BLaER1 (cell line): ENCODE measurements at regions not wholly inside any gene's neighbourhood (a gene's known extent, or its start where the extent isn't known, plus 50 kb on each side); places are given as distances from the start of the nearest gene placed in this dataset.
"Not testable (repeated sequence)": the region's sequence is repeated elsewhere in the genome, so short reads cannot be mapped to it uniquely, and the experiment has no call there.

Source experiments
- H3K27ac ChIP-seq: shearing (Covaris generic); formaldehyde crosslinking; 2 replicates; pipeline ENCODE4 v1.8.1; 2022
- H3K27me3 ChIP-seq: shearing (Covaris generic); formaldehyde crosslinking; 2 replicates; pipeline ENCODE4 v1.8.1; 2022
- H3K36me3 ChIP-seq: shearing (Covaris generic); formaldehyde crosslinking; 2 replicates; pipeline ENCODE4 v1.8.1; 2022
- H3K4me1 ChIP-seq: shearing (Covaris generic); formaldehyde crosslinking; 2 replicates; pipeline ENCODE4 v1.8.1; 2022
- H3K4me2 ChIP-seq: shearing (Covaris generic); formaldehyde crosslinking; 2 replicates; pipeline ENCODE4 v1.8.1; 2022
- H3K4me3 ChIP-seq: shearing (Covaris generic); formaldehyde crosslinking; 2 replicates; pipeline ENCODE4 v1.8.1; 2022
- H3K9ac ChIP-seq: shearing (Covaris generic); formaldehyde crosslinking; 2 replicates; pipeline ENCODE4 v1.8.1; 2022
- H3K9me3 ChIP-seq: shearing (Covaris generic); formaldehyde crosslinking; 2 replicates; pipeline ENCODE4 v1.8.1; 2022
- H4K20me1 ChIP-seq: shearing (Covaris generic); formaldehyde crosslinking; 2 replicates; pipeline ENCODE4 v1.8.1; 2022
- Cebpa-rat ChIP-seq: shearing (Covaris generic); IDR thresholded peaks from 2 replicates; pipeline ENCODE4 v1.8.1; 2022

DNA sequence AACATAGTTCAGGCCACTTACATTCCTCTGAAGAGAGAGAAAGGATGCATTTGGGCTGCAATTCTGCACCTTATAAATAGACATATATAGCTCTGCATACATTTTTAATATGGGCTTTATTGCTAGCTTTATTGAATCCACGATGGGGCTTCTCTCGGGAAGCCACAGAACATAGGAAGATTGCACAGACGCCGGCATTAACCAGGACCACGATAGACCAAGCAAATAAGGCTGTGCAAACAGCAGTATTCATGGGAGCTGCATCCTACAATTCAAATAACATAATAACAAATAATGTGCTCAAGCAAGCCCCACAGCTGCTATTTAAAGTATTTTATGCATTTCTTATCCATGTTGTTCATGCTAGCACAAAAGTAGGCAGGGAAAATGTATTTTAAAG lies 432.3 kb downstream of the TMEM114 start:
- no peak overlapping the region for H3K9ac ChIP-seq
- no peaks in the 10 kb centered on the region for H3K4me1 ChIP-seq
- no peaks in the 10 kb centered on the region for H4K20me1 ChIP-seq
- H3K9me3 ChIP-seq: peaks cover 12% of the 10 kb centered on the region
- H3K4me3 ChIP-seq: no peak overlapping the region
- no peak overlapping the region for H3K4me2 ChIP-seq
- H3K27ac ChIP-seq: no peak overlapping the region
- H3K36me3 ChIP-seq: no peaks in the 10 kb centered on the region
- TF ChIP-seq Cebpa-rat: no peak
- H3K27me3 ChIP-seq: no peaks in the 10 kb centered on the region

DNA sequence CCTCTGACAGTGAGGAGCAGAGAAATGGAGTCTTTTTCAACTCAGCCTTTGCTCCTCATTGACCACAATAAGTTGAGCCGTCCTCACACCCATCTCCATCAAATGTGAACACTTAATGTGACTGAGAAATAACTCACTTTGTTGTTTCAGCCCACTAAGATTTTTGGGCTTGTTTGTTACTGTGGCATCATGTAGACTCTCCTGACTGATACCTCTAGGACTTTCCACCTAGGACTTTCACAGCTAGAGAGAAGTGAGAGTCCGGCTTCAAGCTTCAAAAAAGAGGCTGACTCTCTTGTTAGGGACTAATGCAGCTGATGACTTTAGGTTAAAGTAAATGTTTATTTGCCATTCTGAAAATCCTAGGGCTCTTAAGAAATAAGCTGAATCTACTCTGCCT lies 435.0 kb downstream of the TMEM114 start:
- Histone ChIP-seq H3K4me2 (no peak overlapping the region), H3K4me3 (no peak overlapping the region), H4K20me1 (no peaks in the 10 kb centered on the region), H3K36me3 (no peaks in the 10 kb centered on the region), H3K9ac (no peak overlapping the region), H3K9me3 (peaks cover 12% of the 10 kb centered on the region), H3K27me3 (no peaks in the 10 kb centered on the region), H3K4me1 (no peaks in the 10 kb centered on the region), H3K27ac (no peak overlapping the region)
- no peak for TF ChIP-seq Cebpa-rat

DNA sequence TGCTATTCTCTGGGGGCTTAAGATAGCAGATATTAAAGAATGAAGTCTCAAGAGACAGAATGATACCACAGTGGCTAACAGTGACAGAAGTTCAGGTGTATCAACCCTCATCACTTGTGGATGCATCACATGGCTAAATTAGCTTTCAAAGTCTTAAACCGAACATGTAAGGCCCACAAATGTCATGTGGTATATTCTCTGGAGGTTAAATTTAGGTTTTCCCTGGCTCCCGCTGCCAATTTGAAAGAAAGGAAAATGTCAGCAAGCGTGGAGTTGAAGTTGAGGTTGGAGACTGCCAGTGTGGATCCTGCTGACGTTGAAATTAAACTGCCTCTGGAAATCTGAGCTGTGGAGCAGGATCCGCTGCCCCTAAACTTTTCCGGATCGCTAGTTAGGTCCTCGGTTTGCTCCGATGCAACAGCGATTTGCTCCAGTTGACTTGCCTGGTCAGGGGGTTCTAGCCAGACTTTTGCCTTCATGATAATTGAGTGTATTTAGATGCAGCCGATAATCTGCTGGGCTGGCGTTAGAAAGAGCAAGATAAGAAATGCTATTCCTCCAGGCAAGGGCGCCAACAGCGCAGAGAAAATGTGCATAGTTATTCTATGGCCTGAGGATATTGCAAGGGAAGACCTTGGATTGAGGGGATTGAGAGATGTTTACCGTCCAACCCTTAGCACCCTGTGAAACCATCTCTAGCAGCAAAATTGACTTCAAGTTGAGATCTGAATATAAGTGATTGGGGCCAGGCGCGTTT lies 443.9 kb downstream of the TMEM114 start:
- Histone ChIP-seq H3K4me3 (no peak overlapping the region), H3K4me2 (no peak overlapping the region), H3K36me3 (no peaks in the 10 kb centered on the region), H3K27me3 (no peaks in the 10 kb centered on the region), H3K27ac (no peak overlapping the region), H3K9me3 (no peaks in the 10 kb centered on the region), H3K4me1 (no peaks in the 10 kb centered on the region), H3K9ac (no peak overlapping the region), H4K20me1 (no peaks in the 10 kb centered on the region)
- no peak for TF ChIP-seq Cebpa-rat

DNA sequence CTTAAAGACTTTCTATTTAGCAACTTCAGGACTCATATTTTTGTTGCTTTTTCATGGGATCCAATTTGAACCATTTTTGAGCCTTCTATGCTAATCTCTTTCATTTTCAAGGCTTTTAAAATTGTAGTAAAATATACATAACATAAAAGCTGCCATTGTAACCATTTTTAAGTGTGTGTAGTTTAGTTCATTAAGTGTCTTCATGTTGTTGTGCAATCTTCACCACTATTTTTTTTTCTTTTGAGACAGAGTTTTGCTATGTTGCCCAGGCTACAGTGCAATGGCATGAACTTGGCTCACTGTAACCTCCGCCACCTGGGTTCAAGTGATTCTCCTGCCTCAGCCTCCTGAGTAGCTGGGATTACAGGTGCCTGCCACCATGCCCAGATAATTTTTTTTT lies 451.6 kb downstream of the TMEM114 start:
- H3K4me1 ChIP-seq: no peaks in the 10 kb centered on the region
- H3K4me3 ChIP-seq: no peak overlapping the region
- H3K27me3 ChIP-seq: no peaks in the 10 kb centered on the region
- no peak overlapping the region for H3K9ac ChIP-seq
- H3K4me2 ChIP-seq: no peak overlapping the region
- no peak overlapping the region for H3K27ac ChIP-seq
- H3K9me3 ChIP-seq: no peaks in the 10 kb centered on the region
- no peaks in the 10 kb centered on the region for H3K36me3 ChIP-seq
- no peaks in the 10 kb centered on the region for H4K20me1 ChIP-seq
- no peak for TF ChIP-seq Cebpa-rat

DNA sequence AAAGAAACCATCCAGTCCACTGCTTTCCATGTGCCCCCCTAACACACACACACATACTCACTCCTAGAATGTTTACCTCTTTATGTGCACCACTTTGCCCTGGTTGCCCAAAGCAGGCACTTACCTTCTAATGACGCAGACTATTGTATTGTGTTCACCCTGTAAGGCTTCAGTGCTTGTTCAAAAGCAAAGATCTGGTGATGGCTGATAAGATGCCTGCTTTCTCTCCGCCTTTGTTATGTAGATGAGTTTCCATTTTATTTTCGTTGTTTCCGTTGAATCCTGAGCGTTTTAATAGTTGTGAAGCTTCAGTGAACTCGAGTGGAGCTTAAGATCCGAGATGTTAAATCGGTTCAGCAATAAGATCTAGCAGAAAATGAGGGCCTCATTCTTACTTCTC lies 452.7 kb downstream of the TMEM114 start:
- no peak overlapping the region for H3K4me3 ChIP-seq
- H3K4me1 ChIP-seq: no peaks in the 10 kb centered on the region
- H3K27me3 ChIP-seq: no peaks in the 10 kb centered on the region
- no peak for TF ChIP-seq Cebpa-rat
- H3K9me3 ChIP-seq: no peaks in the 10 kb centered on the region
- H3K27ac ChIP-seq: no peak overlapping the region
- H4K20me1 ChIP-seq: no peaks in the 10 kb centered on the region
- no peaks in the 10 kb centered on the region for H3K36me3 ChIP-seq
- no peak overlapping the region for H3K9ac ChIP-seq
- no peak overlapping the region for H3K4me2 ChIP-seq

DNA sequence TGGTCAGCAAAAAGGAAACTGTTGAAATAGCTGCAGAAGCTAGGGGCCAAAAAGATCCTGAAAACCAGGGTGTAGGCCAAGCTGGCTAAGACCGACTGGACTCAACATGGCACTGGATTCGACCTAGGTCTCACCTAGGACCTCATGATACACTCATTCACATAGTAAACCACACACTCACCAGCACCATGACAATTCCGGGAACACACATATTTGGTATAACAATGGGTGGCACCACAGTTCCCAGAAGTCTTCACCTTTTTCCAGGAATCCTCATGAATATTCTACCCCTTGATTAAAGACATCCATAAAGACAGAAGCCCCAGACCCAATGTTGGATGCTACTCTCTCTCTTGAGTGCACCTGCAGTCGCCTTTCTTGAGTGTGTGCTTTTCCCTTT lies 460.1 kb downstream of the TMEM114 start:
- Histone ChIP-seq H3K27me3 (no peaks in the 10 kb centered on the region), H3K4me2 (no peak overlapping the region), H3K4me1 (0 out of 2 replicates have a peak, but pooled peaks cover 3% of the 10 kb centered on the region), H4K20me1 (no peaks in the 10 kb centered on the region), H3K36me3 (no peaks in the 10 kb centered on the region), H3K4me3 (no peak overlapping the region), H3K9me3 (no peaks in the 10 kb centered on the region), H3K27ac (no peak overlapping the region), H3K9ac (no peak overlapping the region)
- no peak for TF ChIP-seq Cebpa-rat

DNA sequence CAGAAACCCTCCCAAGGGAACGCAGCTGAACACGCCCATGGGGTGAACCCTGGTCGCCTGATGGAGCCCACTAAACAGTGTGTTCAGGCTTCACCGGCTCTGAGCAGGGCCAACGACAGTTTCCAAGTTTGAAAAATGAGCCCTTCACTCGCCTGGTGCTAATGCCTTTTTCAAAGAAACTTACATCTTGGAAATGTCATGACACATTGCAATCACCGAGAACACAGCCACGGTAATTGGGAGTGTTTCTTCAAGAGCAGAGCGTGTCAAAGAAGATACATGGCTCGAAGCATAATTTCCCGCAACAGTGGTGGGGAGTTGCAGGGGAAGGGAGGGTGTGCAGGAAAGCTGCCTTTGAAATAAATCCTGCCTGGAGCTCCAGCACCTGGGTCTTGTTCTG lies 463.2 kb downstream of the TMEM114 start:
- Histone ChIP-seq H3K9ac (no peak overlapping the region), H3K27ac (no peak overlapping the region), H3K9me3 (no peaks in the 10 kb centered on the region), H3K4me2 (no peak overlapping the region), H3K4me1 (0 out of 2 replicates have a peak, but pooled peaks cover 3% of the 10 kb centered on the region), H3K4me3 (no peak overlapping the region), H4K20me1 (no peaks in the 10 kb centered on the region), H3K27me3 (no peaks in the 10 kb centered on the region), H3K36me3 (no peaks in the 10 kb centered on the region)
- no peak for TF ChIP-seq Cebpa-rat

DNA sequence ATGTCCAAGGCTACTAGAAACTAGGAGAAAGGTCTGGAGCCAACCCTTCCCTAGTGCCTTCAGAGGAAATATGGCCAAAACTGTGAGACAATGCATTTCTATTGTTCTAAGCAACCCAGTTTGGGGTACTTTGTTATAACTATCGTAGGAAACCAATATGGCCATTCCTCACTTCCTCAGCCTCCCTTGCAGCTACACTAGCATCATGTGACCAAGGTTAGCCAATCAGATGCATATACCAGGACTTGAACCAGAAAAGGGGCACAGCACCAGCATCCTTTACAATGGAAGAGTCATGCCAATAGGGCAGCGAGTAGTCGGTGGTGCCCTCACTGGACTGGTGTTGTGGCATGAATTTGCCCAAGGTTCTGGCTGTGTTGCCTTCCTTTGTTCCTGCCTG lies 464.0 kb downstream of the TMEM114 start:
- no peaks in the 10 kb centered on the region for H3K27me3 ChIP-seq
- H3K36me3 ChIP-seq: no peaks in the 10 kb centered on the region
- H3K27ac ChIP-seq: no peak overlapping the region
- H3K9me3 ChIP-seq: no peaks in the 10 kb centered on the region
- TF ChIP-seq Cebpa-rat: no peak
- H3K4me1 ChIP-seq: 0 out of 2 replicates have a peak, but pooled peaks cover 3% of the 10 kb centered on the region
- no peaks in the 10 kb centered on the region for H4K20me1 ChIP-seq
- no peak overlapping the region for H3K4me2 ChIP-seq
- H3K4me3 ChIP-seq: no peak overlapping the region
- H3K9ac ChIP-seq: no peak overlapping the region

DNA sequence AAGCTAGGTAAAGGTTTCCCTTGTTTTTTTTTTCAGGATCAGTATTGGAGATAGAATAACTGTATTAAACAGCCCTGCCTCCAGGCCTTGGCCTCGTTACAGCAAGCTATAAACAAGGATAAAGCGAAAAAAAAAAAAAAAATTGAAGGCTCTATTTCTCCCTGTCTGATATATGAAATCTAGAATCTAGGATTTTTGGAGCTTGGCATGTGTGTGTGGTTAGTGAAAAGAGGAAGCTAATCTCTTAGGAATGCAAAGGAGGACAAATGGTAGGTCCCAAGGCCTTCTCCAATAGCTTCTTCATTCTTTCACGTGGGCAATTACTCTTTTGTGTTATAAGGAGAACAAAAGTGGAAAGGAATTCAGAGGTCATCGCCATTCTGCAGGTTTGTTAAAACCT lies 470.3 kb downstream of the TMEM114 start:
- no peak for TF ChIP-seq Cebpa-rat
- H3K27ac ChIP-seq: no peak overlapping the region
- H4K20me1 ChIP-seq: no peaks in the 10 kb centered on the region
- no peak overlapping the region for H3K4me3 ChIP-seq
- peaks cover 3% of the 10 kb centered on the region for H3K9me3 ChIP-seq
- no peaks in the 10 kb centered on the region for H3K27me3 ChIP-seq
- no peak overlapping the region for H3K4me2 ChIP-seq
- H3K9ac ChIP-seq: no peak overlapping the region
- no peaks in the 10 kb centered on the region for H3K4me1 ChIP-seq
- H3K36me3 ChIP-seq: no peaks in the 10 kb centered on the region

DNA sequence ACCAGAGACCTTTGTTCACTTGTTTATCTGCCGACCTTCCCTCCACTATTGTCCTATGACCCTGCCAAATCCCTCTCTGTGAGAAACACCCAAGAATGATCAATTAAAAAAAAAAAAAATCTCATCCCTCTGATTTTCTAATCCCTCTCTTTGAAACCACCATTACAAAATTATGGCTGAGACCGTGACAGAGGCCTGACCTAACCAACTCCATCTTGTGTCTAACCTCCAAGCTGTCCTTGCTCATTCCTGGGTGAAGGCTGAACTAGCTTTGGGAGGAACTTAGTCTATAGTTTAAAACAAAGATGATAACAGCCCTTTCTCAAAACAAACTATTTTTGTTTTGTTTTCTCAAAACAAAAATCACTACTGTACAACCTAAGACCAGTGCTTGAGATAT lies 474.5 kb downstream of the TMEM114 start:
- no peak overlapping the region for H3K4me3 ChIP-seq
- H3K9ac ChIP-seq: no peak overlapping the region
- H3K9me3 ChIP-seq: peaks cover 19% of the 10 kb centered on the region
- no peaks in the 10 kb centered on the region for H4K20me1 ChIP-seq
- H3K27me3 ChIP-seq: no peaks in the 10 kb centered on the region
- H3K4me1 ChIP-seq: no peaks in the 10 kb centered on the region
- no peak overlapping the region for H3K4me2 ChIP-seq
- TF ChIP-seq Cebpa-rat: no peak
- no peak overlapping the region for H3K27ac ChIP-seq
- H3K36me3 ChIP-seq: no peaks in the 10 kb centered on the region

DNA sequence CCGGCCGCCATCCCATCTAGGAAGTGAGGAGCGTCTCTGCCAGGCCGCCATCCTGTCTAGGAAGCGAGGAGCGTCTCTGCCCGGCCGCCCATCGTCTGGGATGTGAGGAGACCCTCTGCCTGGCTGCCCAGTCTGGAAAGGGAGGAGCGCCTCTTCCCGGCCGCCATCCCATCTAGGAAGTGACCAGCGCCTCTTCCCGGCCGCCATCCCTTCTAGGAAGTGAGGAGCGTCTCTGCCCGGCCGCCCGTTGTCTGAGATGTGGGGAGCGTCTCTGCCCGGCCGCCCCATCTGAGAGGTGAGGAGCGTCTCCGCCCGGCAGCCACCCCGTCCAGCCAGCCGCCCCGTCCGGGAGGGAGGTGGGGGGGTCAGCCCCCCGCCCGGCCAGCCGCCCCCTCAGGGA lies 475.4 kb downstream of the TMEM114 start:
- not testable (repeated sequence) for H3K4me2 ChIP-seq, H3K4me3 ChIP-seq, H4K20me1 ChIP-seq, H3K4me1 ChIP-seq, H3K36me3 ChIP-seq, H3K27me3 ChIP-seq, H3K9ac ChIP-seq, H3K27ac ChIP-seq
- peaks cover 19% of the 10 kb centered on the region for H3K9me3 ChIP-seq
